Stimulated activated effector memory CD8-positive, alpha-beta T cell treated with anti-CD3 and anti-CD28 coated beads, Interleukin-12 subunit alpha, Interleukin-12 subunit beta, amount 100 ng/mL, for 72 hours (primary cell): ENCODE measurements at regions not wholly inside any gene's neighbourhood (a gene's known extent, or its start where the extent isn't known, plus 50 kb on each side); places are given as distances from the start of the nearest gene placed in this dataset.

Source experiments
- ATAC-seq: fragments of 150-1000 bp; cut with Tn5 transposase; 2 replicates; pipeline ENCODE4 v1.10.0; 2021
- DNase-seq, 2 donors: peaks; one replicate each; pipeline ENCODE4 v3.0.0; 2021 to 2022; ENCODE audit warnings: low spot score in 2 of 2
- H3K27ac Mint-ChIP-seq: one replicate; pipeline ENCODE4 v1.8.0; 2022; ENCODE audit warnings: mild to moderate bottlenecking, mixed read lengths
- H3K36me3 Mint-ChIP-seq: one replicate; pipeline ENCODE4 v1.8.0; 2022; ENCODE audit warnings: mild to moderate bottlenecking, mixed read lengths
- H3K4me1 Mint-ChIP-seq: one replicate; pipeline ENCODE4 v1.8.0; 2022; ENCODE audit warnings: mixed read lengths
- H3K4me3 Mint-ChIP-seq: one replicate; pipeline ENCODE4 v1.8.0; 2022; ENCODE audit warnings: mild to moderate bottlenecking, mixed read lengths
- H3K9me3 Mint-ChIP-seq: one replicate; pipeline ENCODE4 v1.8.0; 2022; ENCODE audit warnings: mixed read lengths

DNA sequence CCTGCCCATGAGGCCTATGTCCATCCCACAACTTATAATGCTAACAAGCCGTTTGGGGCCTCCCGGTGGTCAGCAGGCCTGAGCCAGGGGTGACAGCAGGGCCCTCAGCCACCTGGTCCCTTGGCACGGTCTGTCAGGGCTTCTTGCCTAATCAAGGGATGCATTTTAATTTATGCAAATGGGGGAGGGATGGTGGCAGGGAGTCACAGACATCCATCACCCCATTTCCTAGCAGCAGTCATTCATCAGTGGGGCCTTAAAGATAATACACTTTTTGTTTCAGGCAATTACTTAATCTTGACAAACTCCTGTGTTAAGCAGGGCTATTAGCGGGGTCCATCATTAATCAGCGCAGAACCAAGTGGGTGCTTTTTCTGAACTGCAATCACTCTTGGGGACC is 174.5 kb downstream of the GLI2 start:
- Mint-ChIP-seq H3K9me3 (no peaks in the 10 kb centered on the region), H3K4me3 (no peak overlapping the region), H3K27ac (no peak overlapping the region), H3K4me1 (no peaks in the 10 kb centered on the region), H3K36me3 (no peaks in the 10 kb centered on the region)
- no peak for DNase-seq
- no peak for ATAC-seq

DNA sequence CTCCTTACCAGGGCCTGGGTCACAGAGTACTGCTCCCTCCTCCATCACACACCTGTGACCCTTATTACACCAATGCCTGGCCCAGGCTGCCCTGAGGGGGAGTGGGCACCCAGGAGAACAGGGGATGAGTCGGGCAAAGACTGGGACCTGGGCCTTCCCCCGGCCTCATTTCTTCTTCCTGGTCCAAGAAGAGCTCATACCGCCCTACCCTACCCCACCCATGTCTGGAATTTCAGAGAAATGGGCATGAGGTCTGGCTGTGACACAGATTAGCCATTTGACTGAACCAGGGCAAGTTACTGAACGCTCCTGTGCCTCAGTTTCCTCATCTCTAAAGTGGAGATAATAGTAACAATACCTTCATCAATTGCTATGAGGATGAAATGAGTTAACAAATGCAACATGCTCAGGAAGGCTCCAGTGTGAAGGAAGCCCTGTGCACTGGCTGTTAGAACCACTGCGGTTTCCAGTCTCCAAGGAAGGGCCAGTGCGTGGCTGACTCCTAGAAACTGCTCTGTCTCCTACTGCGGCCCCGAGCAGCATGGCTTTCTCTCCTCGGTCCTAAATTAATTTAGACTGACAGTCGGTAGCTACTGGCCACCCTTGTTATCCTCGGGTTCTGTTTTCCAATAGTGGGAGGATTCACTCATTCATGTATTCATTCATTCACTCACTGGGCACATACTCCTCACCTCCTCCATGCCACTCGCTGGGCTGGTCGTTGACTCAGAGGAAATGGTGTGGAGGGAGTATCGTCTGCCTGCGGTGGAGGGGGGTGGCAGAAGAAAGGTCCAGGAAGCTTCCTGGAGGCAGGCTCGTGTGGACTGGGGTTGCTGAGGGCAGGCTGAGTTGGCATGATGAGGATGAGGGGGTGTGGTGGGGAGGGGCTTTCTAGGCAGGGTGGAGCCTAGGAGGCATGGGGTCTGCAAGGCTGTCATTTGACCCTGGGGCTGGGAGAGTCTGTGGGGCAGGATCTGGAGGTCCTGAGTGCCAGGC is 175.6 kb downstream of the GLI2 start:
- H3K27ac Mint-ChIP-seq = no peak overlapping the region
- no peaks in the 10 kb centered on the region for H3K4me1 Mint-ChIP-seq
- no peak for DNase-seq
- no peaks in the 10 kb centered on the region for H3K36me3 Mint-ChIP-seq
- no peak for ATAC-seq
- H3K4me3 Mint-ChIP-seq = no peak overlapping the region
- H3K9me3 Mint-ChIP-seq = no peaks in the 10 kb centered on the region

DNA sequence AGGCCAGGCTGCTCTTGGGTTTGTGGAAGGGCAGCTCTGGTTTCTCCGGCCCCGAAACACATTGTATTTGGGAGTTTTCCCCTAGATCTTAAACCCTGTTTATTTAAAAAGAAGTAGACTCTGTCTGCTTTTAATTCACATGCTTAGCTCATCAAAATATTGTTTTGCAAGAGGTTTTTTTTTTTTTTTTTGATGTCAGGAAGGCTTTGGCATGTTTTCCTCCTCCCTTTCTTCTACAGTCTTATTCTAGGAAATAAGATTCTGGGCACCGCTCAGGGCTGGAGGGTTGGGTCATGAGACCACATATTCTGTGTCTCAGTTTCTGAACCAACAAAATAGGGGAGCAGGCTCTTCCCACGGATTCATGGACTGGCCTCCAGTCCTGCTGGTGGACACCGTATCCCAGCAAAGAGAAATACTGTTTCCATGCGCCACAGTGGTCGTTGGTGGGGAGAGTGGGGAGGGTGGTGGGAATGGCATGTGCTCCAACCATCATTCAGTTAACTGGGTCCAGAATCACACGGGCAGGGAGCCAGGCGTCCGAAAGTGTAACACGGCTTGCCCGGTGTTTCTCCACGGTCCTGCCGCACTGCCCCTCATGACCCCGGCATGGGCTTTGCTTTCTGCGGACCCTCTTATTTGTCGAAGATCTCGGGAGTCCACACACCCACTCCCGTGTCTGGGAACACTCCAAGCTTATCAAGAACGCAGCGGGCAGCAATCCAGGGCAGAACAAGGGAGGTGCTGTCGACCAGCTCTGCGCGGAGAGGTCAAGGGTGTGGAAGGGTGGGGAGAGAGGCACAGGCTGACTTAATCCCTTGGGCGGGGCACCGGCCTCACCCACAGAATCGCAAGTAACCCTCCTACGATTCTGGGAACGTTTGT is 176.7 kb downstream of the GLI2 start:
- Mint-ChIP-seq H3K36me3 (no peaks in the 10 kb centered on the region), H3K4me3 (no peak overlapping the region), H3K27ac (no peak overlapping the region), H3K4me1 (no peaks in the 10 kb centered on the region), H3K9me3 (no peaks in the 10 kb centered on the region)
- DNase-seq = no peak
- no peak for ATAC-seq

DNA sequence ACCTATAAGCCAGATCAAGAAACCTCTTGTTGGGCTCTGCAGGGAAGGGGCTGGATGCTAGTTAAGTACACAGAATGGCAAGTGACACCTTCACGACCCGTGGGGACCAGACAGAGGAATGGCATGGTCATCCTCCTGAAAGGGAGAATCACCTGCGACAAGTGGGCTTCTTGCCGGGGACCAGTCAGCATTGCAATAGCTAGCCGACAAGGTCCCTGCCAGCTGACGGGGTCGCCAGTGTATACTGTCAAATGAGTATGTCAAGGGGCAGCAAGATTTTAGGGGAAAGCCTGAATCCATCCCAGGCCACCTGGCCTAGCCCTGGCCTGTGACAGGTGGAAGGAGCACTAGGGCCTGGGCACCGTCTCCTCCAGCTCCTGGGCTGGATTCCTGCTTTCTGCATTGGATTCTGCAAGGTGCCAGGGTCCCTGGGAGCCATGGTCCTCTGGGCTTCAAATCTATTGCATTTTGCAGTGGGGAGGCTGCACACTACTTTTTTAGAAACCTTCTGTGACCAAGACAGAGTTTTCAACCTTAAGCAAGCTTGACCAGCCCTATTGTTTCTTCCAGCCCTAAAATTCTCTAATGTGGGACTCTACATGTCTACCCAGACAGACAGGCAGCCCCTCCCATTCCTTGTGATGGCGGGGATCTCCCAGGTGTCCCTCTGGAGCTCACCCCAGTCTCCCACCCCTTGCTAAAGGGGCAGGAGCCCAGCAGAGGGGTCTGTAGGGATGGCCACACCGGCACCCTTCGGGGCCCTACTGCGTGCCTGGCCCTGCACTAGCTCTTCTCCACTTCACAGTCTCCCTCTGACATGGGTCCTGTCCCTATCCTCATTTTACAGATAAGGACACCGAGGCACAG is 178.5 kb downstream of the GLI2 start:
- ATAC-seq = peak; percentile 9
- no peaks in the 10 kb centered on the region for H3K4me1 Mint-ChIP-seq
- H3K4me3 Mint-ChIP-seq = no peak overlapping the region
- DNase-seq = no peak
- no peak overlapping the region for H3K27ac Mint-ChIP-seq
- no peaks in the 10 kb centered on the region for H3K9me3 Mint-ChIP-seq
- no peaks in the 10 kb centered on the region for H3K36me3 Mint-ChIP-seq

DNA sequence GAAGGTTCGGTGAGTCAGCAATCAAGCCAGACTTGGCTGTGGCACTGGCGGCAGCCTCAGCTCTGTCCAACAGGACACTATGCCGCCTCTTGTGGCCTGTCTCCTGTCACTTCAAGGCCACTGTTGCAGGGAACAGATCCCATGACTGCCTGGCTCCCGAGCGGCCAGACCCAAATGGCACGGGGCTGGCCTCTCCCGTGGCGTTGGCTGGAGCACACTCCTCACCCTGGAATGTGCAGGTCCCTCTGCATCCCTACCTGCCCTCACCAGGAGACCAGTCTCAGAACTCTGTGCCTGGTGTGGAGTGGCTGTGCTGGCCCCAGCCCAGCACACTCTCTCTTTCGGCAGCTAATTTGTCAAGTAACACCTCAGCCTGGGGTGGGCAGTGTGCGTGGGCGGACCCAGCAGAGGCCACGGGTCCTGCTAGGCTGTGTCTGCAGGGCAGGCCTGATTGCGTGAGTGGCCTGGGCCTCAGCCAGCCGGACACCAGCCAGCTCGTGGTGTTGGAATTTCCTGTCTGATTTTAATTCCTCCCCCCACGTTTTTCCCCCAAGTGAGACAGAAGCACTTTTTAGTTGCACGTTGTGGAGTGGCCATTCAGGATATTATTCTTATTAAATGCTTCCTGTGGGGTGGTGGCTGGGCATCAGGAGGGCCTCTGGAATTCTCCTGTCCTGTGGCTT is 179.3 kb downstream of the GLI2 start:
- ATAC-seq = no peak
- H3K4me3 Mint-ChIP-seq = no peak overlapping the region
- no peak overlapping the region for H3K27ac Mint-ChIP-seq
- H3K36me3 Mint-ChIP-seq = no peaks in the 10 kb centered on the region
- H3K9me3 Mint-ChIP-seq = no peaks in the 10 kb centered on the region
- no peaks in the 10 kb centered on the region for H3K4me1 Mint-ChIP-seq
- DNase-seq = no peak

DNA sequence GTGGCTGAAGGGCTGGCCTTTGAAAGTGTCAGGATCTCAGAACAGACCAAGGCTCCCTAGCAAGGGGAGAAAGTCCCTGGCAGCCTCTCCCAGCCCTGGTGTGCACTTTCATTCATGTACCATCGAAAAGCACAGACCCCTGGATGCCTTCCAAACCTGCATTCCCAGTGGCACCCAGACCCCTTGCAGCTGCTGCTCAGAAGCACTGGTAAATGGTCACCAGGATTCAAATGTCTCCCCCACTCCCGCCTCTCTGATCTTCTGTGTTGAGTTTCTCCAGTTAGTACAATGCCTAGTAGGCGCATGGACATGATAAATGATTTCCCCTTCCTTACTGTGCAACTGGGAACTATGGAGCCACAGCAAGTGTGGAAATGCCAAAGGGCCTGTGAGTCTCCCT is 180.0 kb downstream of the GLI2 start:
- ATAC-seq (no peak), DNase-seq (no peak)
- H3K36me3 Mint-ChIP-seq = no peaks in the 10 kb centered on the region
- no peak overlapping the region for H3K4me3 Mint-ChIP-seq
- H3K9me3 Mint-ChIP-seq = no peaks in the 10 kb centered on the region
- H3K27ac Mint-ChIP-seq = no peak overlapping the region
- no peaks in the 10 kb centered on the region for H3K4me1 Mint-ChIP-seq

DNA sequence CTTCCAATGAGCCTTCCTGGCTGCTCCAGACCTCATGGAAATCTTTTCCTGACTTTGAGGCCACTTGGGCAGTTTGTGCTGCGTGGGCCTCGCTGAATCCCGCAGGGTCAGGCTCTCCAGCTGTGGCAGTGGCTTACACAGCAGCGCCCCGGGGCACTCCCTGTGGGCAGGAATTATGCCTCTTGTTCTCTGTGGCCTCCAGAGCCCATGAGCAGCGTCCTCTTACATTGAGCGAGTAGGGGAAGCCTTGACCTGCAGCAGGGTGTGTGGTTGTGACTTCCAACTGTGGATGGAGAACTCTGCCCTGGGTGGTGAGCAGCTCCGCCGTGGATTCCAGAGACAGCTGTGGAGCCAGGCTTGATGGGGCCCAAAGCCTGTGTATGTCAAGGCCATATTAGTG is 180.8 kb downstream of the GLI2 start:
- DNase-seq (no peak), ATAC-seq (no peak)
- no peak overlapping the region for H3K27ac Mint-ChIP-seq
- H3K36me3 Mint-ChIP-seq = no peaks in the 10 kb centered on the region
- H3K4me1 Mint-ChIP-seq = no peaks in the 10 kb centered on the region
- H3K4me3 Mint-ChIP-seq = no peak overlapping the region
- H3K9me3 Mint-ChIP-seq = no peaks in the 10 kb centered on the region

DNA sequence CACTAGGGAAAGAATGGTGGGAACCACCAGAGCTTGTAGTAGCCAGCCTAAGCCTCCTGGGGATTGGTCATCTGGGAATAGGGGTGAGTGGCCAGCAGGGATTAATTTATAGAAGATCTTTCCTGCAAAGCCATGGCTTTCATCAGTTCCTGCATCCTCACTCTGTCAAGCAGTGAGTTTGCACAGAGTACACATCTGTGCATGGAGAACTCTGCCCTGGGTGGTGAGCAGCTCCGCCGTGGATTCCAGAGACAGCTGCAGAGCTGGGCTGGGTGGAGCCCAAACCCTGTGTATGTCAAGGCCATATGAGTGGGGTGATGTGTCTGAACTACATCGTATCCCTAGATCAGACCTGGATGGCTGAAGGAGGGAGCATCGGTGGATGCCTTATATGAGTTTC is 182.2 kb downstream of the GLI2 start:
- H3K4me3 Mint-ChIP-seq = no peak overlapping the region
- H3K27ac Mint-ChIP-seq = no peak overlapping the region
- no peaks in the 10 kb centered on the region for H3K36me3 Mint-ChIP-seq
- DNase-seq = no peak
- no peaks in the 10 kb centered on the region for H3K9me3 Mint-ChIP-seq
- ATAC-seq = no peak
- no peaks in the 10 kb centered on the region for H3K4me1 Mint-ChIP-seq

DNA sequence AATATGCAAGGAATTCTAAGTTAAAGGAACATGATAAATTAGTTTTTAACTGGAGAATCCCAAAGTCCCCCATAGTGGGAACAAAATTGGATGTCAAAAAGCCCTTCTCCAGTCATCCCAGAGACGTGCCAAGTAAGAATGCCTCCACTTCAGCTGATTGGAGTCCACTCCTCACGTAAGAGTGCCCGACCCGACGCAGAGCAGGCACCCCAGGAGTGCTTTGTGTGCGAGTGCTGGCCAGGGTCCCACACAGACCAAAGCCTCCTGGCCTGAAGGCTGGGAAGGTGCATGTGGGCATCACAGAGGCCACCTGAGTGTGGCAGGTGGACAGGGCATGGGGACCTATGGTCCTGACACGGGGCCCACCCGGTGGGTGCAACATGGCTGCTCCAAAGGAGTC is 183.5 kb downstream of the GLI2 start:
- no peaks in the 10 kb centered on the region for H3K36me3 Mint-ChIP-seq
- no peaks in the 10 kb centered on the region for H3K4me1 Mint-ChIP-seq
- no peak overlapping the region for H3K4me3 Mint-ChIP-seq
- no peak for DNase-seq
- no peaks in the 10 kb centered on the region for H3K9me3 Mint-ChIP-seq
- ATAC-seq = no peak
- H3K27ac Mint-ChIP-seq = no peak overlapping the region

DNA sequence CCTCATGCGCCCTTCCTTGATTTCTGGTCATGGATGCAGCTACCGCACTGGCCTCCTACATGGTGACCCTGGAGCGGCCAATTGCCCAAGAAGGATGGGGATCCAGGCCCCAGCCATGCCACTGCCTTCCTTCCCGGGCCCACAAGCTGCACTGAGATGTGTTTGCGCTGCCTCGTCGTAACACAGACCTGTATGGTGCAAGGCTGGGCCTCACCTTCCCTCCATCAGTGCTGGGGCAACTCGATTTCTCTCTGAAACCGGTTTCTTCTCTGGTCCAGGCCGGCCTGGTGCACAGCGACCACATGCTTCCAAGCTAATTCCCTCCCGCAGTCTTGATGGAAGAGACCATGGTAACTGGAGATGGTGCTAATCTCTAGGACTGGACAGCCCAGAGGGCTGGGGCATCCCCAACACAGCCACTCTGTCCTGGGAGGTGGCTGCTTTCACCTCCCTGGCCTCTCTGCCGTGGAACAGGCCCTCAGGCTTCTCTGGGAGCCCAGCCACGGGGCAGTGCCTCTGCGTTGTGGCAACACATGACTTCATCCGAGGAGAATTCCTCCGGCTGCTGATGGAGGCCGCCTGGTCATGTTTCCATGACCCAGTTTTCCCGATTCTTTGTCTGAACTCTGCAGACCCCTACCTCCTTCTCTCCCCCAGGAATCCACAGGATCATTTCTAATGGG is 184.2 kb downstream of the GLI2 start:
- no peak for DNase-seq

DNA sequence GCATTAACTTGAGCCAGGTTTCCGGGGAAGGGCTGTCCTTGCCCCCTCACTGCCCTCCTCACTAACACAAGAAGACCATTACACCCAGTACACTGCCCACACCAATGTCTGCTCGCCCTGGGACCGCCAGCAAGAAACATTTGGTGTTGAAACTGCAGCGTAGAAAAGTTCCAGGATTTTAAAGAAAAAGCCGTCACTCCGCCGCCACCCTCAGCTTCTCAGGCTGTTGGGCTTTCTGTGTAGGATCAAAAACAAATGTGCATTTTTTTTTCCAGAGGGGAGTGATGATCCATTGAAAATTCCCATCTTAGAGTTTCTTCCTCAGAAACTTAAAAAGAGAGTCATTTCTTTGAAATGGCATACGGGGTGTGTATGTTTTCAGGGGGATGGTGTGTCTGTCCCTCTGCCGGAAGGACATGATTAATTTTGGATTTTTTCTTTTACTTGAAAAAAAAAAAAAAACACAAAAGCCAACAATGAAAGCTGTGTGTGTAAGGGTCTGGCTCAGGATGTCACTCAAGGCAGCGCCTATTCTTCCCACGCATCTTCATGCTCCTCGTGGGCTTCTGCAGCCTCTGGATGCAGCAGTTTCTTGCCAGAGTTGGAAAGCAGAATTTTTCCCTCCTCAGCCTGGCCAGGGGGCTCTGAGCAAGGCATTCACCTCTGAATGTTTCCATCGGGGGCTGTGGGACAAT is 184.9 kb downstream of the GLI2 start:
- Mint-ChIP-seq H3K4me1 (no peaks in the 10 kb centered on the region), H3K36me3 (no peaks in the 10 kb centered on the region), H3K9me3 (no peaks in the 10 kb centered on the region), H3K4me3 (no peak overlapping the region), H3K27ac (no peak overlapping the region)
- ATAC-seq (no peak), DNase-seq (no peak)

More for the DNA sequence above, 184.2 kb downstream of the GLI2 start:
- H3K4me3 Mint-ChIP-seq = no peak overlapping the region
- no peak for ATAC-seq
- H3K4me1 Mint-ChIP-seq = no peaks in the 10 kb centered on the region
- no peaks in the 10 kb centered on the region for H3K36me3 Mint-ChIP-seq
- H3K9me3 Mint-ChIP-seq = no peaks in the 10 kb centered on the region
- no peak overlapping the region for H3K27ac Mint-ChIP-seq

DNA sequence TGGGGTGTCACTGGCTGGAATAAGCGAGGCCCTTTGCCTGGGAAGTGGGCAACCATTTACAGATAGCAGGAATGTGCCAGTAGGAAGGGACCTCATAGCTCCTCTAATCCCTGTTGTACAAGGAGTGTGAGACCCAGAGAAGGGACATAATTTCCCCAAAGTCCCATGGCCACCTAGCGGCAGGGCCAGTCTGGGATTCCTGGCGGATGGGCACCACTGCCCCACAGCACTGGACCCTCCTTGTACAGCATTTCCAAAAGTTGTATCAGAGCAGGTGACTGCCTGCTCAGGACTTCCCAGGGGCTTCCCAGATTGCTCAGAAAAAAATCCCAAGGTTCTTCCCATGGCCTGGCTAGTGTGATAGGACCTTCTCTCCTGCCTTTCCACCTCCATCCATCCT is 185.8 kb downstream of the GLI2 start:
- DNase-seq (no peak), ATAC-seq (no peak)
- H3K4me1 Mint-ChIP-seq = no peaks in the 10 kb centered on the region
- H3K9me3 Mint-ChIP-seq = no peaks in the 10 kb centered on the region
- no peaks in the 10 kb centered on the region for H3K36me3 Mint-ChIP-seq
- H3K27ac Mint-ChIP-seq = no peak overlapping the region
- no peak overlapping the region for H3K4me3 Mint-ChIP-seq

DNA sequence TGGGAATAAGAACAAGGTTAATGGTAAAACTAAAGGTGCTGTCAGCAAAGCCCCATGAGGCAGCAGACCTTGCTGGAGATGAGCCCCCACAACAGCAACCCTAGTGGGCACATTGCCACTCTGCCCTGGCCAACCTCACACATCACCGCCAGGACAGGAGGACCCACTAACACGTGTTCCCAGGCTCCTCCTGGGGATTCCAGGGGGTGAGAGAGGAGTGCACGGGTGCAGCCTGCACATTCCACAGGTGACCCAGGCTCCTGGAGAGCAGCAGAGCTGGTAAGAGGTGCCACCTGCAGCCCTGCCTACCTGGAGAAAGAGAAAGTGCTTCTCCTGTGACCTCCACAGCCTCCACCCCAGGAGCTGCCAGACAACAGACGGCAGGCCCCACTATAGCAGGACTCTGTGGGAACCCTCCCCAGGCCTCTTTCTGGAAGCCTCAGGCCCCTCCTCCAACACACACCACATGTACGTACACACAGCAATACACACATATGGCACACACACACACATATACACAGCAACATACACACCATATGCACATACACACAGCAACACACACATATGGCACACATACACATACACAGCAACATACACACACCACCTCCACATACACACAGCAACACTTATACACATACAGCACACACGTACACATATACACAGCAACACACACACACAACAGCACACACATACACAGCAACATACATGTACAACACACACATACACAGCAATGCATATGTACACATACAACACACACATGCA is 187.1 kb downstream of the GLI2 start:
- Mint-ChIP-seq H3K36me3 (no peaks in the 10 kb centered on the region), H3K27ac (no peak overlapping the region), H3K4me1 (no peaks in the 10 kb centered on the region), H3K4me3 (no peak overlapping the region), H3K9me3 (no peaks in the 10 kb centered on the region)
- ATAC-seq (no peak), DNase-seq (no peak)
